ENCODE measurements at regions not wholly inside any gene's neighbourhood (a gene's known extent, or its start where the extent isn't known, plus 50 kb on each side); places are given as distances from the start of the nearest gene placed in this dataset.

DNA sequence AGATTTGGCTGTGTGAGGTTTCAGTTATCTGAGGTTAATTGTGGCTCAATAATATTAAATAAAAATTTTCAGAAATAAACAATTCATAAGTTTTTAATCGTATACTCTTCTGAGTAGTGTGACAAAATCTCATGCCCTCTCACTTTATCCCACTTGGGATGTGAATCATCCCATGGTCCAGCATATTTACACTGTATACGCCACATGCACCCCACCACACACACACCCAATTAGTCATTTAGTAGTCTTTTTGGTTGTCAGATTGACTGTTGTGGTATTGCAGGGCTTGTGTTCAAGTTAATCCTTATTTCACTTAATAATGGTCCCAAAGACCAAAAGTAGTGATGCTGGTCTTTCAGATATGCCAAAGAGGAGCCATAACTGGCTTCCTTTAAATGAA is 66.4 kb upstream of the PCDH9 start:
- TF ChIP-seq, protein P1, sequence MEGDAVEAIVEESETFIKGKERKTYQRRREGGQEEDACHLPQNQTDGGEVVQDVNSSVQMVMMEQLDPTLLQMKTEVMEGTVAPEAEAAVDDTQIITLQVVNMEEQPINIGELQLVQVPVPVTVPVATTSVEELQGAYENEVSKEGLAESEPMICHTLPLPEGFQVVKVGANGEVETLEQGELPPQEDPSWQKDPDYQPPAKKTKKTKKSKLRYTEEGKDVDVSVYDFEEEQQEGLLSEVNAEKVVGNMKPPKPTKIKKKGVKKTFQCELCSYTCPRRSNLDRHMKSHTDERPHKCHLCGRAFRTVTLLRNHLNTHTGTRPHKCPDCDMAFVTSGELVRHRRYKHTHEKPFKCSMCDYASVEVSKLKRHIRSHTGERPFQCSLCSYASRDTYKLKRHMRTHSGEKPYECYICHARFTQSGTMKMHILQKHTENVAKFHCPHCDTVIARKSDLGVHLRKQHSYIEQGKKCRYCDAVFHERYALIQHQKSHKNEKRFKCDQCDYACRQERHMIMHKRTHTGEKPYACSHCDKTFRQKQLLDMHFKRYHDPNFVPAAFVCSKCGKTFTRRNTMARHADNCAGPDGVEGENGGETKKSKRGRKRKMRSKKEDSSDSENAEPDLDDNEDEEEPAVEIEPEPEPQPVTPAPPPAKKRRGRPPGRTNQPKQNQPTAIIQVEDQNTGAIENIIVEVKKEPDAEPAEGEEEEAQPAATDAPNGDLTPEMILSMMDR (IDR thresholded peaks at IDR 0.05 in 2 of 3, conservative IDR thresholded peaks at IDR 0.05 in 1 of 3; ENCODE audit: control insufficient read depth in 2 of 3, extremely low read depth in 1 of 3, insufficient read depth in 1 of 3, low read depth in 3 of 3, low read length in 3 of 3): no peak
- TF ChIP-seq POLR2AphosphoS5 (IDR thresholded peaks at IDR 0.05; ENCODE audit: low read length): no peak
